ENCODE measurements at regions not wholly inside any gene's neighbourhood (a gene's known extent, or its start where the extent isn't known, plus 50 kb on each side); places are given as distances from the start of the nearest gene placed in this dataset.

DNA sequence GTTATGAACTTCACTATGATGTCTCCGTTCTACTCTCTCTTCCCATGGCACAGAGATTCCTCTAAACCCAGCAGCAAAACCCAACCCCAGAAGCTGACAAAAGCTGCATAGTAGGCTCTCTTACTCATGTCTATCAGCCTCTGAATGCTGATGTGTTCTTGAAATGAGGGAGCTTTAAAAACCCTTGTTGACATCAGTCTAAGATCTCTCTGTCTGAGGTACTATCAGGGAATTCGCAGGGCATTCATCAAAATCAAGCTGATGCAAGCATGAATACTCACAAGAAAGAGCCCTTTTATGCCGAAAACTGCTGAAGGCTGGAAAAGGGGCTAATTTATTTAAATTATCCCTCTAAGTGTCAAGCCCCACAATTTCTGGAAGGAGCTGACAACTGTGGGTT, 710.6 kb upstream of the FANCL start:
- no peak for DNase-seq (ENCODE audit: low read depth)

DNA sequence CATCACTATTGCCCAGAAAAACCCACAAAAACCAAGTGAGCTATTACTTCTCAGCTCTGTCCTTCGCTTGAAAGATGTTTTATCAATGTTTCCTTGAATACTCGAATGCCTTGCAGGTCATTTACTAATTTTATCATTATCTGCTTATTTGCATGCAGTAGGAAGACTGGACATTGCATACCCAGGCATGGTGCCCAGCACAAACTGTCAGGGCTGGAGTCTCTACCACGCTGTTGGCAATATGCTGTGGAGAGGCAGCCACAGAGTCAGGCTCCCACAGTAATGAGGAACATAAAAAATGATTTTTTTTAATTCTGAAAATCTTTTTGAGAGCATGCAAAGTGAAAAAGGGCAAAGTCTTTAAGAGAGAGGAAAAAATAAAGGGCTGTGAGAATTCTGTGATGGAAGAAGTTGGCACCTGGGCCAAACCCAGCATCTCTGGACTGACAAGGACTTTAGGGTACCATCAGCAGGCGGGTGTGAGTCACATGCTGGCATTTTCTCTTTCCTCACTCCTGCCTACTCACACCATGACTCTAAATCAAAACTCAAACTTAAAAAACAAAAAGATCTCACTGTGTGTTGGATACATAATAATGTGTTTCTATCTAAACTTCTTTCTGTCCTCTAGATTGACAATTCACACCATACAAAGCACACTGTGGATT, 709.8 kb upstream of the FANCL start:
- no peak for DNase-seq (ENCODE audit: low read depth)

- DNase-seq (ENCODE audit: low read depth): no peak
These were observed 698.3 kb upstream of the FANCL start for GRCh38 chr2:58939388-58939787.

DNA sequence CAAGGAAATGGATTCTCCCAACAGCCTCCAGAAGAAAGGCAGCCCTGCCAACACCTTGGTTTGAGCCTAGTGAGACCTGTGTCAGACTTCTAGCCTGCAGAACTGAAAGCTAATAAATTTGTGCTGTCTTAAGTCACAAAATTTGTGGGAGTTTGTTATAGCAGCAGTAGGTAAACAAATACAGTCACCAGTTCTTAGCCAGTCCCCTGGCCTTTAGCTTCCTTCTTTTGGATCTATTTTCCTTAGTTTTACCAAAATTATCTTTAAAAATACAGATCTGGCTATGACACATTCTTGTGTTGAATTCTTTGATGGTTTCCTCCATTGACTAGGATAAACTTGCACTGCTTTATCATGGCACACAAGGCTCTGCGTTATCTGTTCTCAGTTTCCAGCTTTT, 697.9 kb upstream of the FANCL start:
- DNase-seq (ENCODE audit: low read depth): no peak

GRCh38 chr2:58932801-58933200, 691.7 kb upstream of the FANCL start:
- no peak for DNase-seq (ENCODE audit: low read depth)

GRCh38 chr2:58930537-58930936, 689.4 kb upstream of the FANCL start:
- peak; percentile 16 for DNase-seq (ENCODE audit: low read depth)

- no peak for DNase-seq (ENCODE audit: low read depth)
These were observed 687.8 kb upstream of the FANCL start for GRCh38 chr2:58928973-58929372.

GRCh38 chr2:58928391-58928790, 687.3 kb upstream of the FANCL start:
- DNase-seq (ENCODE audit: low read depth): no peak

GRCh38 chr2:58926112-58926511, 685.0 kb upstream of the FANCL start:
- no peak for DNase-seq (ENCODE audit: low read depth)

GRCh38 chr2:58925676-58926081, 684.6 kb upstream of the FANCL start:
- peak; percentile 55 for DNase-seq (ENCODE audit: low read depth)

- peak; percentile 48 for DNase-seq (ENCODE audit: low read depth)
These were observed 682.7 kb upstream of the FANCL start for GRCh38 chr2:58923869-58924268.

- DNase-seq (ENCODE audit: low read depth): no peak
These were observed 681.1 kb upstream of the FANCL start for GRCh38 chr2:58922245-58922644.

- DNase-seq (ENCODE audit: low read depth): no peak
These were observed 680.6 kb upstream of the FANCL start for GRCh38 chr2:58921676-58922075.

DNA sequence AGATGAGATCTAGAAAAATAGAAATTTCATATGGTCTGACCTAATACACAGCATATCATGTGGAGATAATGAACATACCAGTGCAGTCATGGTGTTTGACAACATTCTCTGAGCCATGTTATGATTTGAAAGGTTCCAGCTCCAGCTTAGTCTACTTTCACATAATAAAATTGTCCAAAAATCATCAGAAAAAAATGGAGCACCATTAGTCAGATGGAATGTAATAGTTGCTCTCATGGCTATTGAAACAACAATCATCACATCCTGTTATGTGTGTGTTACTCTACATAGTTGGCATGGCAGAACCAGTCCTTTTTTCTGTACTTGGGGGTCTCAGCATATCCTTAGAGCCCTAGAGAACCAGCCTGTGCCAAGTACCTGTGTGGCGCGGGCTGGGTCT, 678.9 kb upstream of the FANCL start:
- no peak for DNase-seq (ENCODE audit: low read depth)

GRCh38 chr2:58919316-58919715, 678.2 kb upstream of the FANCL start:
- DNase-seq (ENCODE audit: low read depth): no peak

- DNase-seq (ENCODE audit: low read depth): no peak
These were observed 677.0 kb upstream of the FANCL start for GRCh38 chr2:58918141-58918540.

DNA sequence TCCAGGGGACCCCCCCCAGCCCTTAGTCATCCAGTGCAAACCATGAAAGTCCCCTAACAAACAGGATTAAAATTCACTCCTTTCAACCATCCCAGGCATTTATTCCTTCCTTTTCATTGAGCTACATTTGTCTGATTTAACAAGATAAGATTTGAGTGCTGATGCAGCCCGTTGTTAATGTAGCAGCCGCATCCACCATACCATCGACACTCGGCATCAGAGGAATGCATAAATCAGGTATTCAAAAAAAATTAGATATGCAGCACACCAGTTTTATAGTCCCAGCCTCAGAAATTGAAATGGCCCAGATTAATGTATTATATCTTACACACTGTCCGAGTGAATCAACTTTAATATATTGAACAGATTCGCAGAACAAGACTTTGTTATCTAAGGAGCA, 676.5 kb upstream of the FANCL start:
- DNase-seq (ENCODE audit: low read depth): no peak

- DNase-seq (ENCODE audit: low read depth): no peak
These were observed 674.9 kb upstream of the FANCL start for GRCh38 chr2:58916063-58916462.

DNA sequence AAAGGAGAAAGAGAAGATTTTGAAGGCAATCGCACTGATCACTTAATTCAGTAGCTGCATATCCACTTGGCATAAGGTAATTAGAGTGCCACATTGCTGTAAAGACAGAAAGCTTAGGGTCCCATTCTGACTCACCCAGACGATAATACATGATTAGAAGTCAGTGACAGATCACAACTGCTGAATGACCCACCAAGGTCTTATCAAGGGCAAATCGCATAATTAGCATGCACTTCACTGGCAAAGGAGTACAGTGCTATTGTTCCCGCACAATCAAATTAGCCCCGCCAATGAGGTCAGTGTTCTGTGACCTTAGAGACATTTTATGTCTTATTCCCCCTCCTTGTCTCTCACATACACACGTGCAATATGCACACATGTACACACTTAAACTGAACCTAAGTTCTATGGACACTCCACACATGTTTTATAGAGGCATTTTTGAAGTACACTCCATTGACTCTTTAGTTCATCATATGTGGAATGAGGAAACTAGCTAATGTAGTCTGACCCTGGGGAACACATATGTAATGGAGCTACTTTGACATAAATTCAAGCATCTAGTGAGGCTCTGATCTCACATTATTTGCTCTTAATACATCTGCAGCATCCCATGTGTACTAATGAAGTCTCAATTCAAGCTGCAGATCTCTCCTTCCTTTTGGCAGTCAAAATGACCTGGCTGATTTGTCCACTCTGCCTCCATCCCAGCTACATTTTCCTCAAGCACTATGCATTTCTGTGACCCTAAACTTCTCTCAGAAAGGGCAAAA, 673.8 kb upstream of the FANCL start:
- no peak for DNase-seq (ENCODE audit: low read depth)

DNA sequence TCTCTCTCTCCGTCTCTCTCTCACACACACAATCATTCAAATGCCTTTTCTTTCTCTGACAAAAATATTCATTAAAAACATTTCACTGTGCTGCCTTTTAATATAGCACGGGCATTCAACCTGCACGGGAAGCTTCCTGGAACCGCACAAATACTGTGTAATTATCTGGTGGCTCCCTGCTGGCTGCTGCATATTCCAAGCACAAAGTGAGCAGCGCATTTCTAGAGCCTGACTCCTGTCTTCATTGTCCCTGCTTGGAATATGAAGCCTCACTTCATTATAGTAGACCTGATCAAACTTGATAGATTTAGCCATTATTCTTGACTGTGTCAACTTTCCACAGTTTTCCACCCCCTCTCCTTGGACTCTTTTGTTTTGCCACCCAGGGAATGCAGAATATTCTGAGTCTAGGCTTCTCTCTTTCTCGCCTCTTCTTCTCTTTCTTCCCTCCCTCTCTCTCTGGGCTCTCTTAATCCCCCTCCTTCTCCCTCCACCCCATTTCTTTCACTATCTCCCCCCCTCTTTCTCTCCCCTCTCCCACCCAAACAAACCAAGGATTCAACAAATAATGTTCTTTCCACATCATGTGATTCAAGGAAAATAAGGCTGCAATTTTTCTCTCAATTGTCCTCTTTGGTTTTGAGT, 672.1 kb upstream of the FANCL start:
- DNase-seq (ENCODE audit: low read depth): no peak

DNA sequence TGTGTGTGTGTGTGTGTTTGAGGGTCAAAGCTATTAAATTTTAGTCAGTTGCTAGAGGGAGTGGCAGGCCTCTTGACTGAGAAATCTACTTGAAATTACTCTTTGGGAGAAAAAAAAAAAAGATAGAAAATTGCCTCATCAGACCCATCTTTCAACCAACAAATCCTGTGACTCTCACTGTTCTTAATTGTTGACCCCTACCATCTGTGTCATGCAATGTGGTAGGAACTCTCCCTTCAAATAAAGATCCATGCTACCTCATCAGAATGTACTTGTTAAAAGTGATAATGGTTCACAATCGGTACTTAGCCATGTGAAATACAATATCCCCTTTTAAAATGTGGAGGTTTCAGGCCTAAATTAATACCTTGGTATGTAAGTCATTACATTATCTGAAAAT, 670.8 kb upstream of the FANCL start:
- no peak for DNase-seq (ENCODE audit: low read depth)

DNA sequence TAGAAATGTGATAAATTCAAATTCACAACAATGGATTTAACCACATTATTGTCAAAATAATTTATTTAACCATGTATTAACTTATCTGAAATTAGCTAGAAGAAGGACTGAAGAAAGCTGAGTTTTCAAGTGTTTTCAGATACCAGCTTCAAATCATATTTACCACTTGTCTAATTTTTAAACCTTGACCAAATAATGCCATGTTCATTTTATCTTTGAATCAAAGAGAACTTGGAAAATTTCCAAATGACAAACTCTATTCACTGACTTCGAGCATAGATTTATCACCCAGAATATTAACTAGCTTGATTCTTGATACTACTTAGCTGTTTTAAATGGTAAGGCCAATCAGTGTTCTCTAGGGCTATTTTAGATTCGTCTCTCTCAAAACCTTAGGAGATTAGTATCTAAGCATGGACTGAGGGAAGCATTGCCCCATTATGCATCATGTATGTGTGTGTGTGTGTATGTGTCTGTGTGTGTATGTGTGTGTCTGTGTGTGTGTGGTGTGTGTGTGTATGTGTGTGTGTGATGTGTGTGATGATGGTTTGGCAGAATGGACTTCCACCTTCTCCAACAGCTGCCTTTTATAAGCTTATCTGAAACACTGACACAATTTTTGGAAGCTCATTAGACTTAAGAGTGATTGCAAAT, 667.5 kb upstream of the FANCL start:
- DNase-seq (ENCODE audit: low read depth): no peak

GRCh38 chr2:58907644-58908043, 666.5 kb upstream of the FANCL start:
- no peak for DNase-seq (ENCODE audit: low read depth)
